Thyroid gland (tissue), 4 donors: ENCODE measurements at regions not wholly inside any gene's neighbourhood (a gene's known extent, or its start where the extent isn't known, plus 50 kb on each side); places are given as distances from the start of the nearest gene placed in this dataset.

Source experiments
- POLR2A ChIP-seq, 2 donors: fragments of 450-650 bp; IDR thresholded peaks; one replicate each; pipeline ENCODE4 v1.6.1; 2017; ENCODE audit warnings: antibody characterized with exemption in 2 of 2, mild to moderate bottlenecking in 2 of 2, moderate library complexity in 1 of 2
- TF ChIP-seq, protein P1 (sequence below), 6 experiments: fragments of 200-600 bp in 3 of 6; fragments of 450-650 bp in 3 of 6; sonication (generic) in 3 of 6; IDR thresholded peaks; one replicate each; pipeline ENCODE4 v1.5.1; 2016 to 2019; ENCODE audit warnings: antibody characterized with exemption in 6 of 6, mild to moderate bottlenecking in 2 of 6, inconsistent platforms in 1 of 6, moderate library complexity in 1 of 6

DNA sequence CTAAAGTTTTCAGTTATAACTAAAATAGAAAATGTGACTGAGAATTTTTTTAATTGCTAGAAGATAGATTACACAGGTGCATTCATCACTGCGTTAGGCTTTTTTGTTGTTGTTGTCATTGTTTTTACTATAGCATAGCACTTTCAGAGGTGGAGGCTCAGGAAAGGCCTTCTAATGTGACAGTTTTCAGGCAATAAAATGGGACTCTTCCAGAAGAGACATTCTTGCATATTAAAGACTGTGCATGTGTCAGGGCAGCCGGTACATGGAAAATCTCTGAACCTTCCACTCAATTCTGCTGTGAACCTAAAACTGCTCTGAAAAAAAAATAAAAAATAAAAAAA, 175.2 kb downstream of the METTL4 start:
- TF ChIP-seq, protein P1, sequence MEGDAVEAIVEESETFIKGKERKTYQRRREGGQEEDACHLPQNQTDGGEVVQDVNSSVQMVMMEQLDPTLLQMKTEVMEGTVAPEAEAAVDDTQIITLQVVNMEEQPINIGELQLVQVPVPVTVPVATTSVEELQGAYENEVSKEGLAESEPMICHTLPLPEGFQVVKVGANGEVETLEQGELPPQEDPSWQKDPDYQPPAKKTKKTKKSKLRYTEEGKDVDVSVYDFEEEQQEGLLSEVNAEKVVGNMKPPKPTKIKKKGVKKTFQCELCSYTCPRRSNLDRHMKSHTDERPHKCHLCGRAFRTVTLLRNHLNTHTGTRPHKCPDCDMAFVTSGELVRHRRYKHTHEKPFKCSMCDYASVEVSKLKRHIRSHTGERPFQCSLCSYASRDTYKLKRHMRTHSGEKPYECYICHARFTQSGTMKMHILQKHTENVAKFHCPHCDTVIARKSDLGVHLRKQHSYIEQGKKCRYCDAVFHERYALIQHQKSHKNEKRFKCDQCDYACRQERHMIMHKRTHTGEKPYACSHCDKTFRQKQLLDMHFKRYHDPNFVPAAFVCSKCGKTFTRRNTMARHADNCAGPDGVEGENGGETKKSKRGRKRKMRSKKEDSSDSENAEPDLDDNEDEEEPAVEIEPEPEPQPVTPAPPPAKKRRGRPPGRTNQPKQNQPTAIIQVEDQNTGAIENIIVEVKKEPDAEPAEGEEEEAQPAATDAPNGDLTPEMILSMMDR (IDR thresholded peaks at IDR 0.05): no peak
- TF ChIP-seq POLR2A (IDR thresholded peaks at IDR 0.05): no peak
